ENCODE measurements at regions not wholly inside any gene's neighbourhood (a gene's known extent, or its start where the extent isn't known, plus 50 kb on each side); places are given as distances from the start of the nearest gene placed in this dataset.
"Not testable (repeated sequence)": the region's sequence is repeated elsewhere in the genome, so short reads cannot be mapped to it uniquely, and the experiment has no call there.

DNA sequence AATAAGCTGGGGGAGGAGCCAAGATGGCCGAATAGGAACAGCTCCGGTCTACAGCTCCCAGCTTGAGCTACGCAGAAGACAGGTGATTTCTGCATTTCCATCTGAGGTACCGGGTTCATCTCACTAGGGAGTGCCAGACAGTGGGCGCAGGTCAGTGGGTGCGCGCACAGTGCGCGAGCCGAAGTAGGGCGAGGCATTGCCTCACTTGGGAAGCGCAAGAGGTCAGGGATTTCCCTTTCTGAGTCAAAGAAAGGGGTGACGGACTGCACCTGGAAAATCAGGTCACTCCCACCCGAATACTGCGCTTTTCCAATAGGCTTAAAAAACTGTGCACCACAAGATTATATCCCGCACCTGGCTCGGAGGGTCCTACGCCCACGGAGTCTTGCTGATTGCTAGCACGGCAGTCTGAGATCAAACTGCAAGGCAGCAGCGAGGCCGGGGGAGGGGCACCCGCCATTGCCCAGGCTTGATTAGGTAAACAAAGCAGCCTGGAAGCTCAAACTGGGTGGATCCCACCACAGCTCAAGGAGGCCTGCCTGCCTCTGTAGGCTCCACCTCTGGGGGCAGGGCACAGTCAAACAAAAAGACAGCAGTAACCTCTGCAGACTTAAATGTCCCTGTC is 606.4 kb downstream of the TMA16 start:
- DNase-seq: not testable (repeated sequence)

DNA sequence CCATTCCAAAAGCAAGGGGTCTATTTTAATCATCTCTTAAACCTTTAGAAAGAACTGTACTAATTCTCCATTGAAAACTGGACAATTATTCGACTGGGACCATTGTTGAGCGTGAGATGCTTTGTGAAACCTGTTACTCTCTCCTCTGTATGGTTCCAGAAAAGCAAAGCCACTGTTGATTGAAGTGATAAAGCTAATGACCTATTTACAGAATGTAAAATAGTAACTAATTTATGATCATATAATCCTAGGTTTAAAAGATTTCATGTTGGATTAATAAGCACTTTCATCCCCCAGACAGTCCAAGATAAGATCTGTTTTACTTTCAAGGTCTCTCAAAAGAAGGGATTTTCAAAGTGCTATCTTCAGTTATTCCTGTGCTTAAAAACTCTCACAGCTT is 614.5 kb downstream of the TMA16 start:
- DNase-seq: no peak

DNA sequence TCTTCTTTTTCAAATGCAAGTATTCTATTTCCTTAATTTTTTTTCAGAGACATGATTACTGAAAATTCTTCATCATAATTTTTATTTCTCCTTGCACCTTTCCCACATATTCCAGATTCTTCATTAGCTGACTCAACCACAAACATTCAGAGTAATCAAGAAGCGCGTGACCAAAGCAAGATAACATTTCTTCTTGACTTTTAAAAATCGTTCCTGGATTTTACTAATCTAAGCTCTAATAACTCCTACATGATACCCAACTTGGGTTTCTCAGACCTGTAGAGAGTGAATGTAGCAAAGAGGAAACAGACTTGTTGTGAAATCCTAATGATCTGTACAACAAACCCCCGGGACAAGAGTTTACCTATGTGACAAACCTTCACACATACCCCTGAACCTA is 615.0 kb downstream of the TMA16 start:
- no peak for DNase-seq

DNA sequence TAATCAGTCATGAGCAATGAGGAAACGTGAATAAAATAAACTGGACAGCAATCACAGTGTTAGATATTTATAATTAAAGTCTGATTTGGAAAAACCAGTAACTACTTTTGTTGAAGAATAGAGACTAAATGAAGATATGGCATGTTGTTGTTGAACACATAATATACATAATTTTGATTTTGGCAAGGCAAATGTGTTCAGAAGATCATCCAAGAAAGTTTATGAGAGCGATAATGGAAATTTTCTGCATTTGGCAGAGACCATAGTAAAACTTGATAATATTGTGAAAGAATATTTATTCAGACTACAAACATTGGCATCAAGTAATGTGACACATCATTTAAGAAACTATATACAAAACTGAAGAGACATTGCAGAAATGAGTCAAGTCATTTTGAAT is 620.7 kb downstream of the TMA16 start:
- DNase-seq: no peak

DNA sequence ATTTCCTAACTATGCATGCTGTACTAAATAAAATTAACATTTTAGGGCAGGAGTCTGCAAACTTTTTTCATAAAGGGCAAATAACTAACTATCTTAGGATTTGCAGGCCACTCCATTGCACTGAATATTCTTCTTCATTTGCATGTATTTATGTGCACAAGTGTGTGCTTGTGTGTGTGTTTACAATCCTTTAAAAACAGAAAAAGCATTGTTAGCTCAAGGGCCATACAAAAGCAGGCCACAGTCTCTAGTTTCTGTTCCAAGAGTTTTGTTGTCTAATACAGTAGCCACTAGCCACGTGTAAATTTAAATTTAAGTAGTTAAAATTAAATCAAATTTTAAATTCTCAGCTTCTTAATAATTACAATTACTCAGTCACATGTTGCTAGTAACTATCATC is 621.8 kb downstream of the TMA16 start:
- DNase-seq: no peak

DNA sequence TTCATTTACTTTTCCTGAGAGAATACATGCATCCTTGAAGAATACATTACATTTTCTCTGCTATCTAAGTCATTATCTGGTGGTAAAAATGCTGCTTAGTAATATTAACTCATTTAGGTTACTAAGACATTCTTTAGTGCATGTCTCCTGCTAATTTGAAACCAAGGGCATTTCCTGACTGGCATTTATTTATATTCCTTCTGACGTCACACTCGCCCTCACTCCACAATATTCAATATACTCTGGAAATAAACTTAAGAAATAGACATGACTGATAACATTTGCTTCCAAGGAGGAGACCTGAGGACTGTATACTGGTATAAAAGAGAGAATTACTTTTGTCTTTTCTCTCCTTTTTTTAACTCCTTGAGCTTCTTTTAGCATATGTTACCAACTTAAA is 619.5 kb upstream of the SMIM31 start:
- no peak for DNase-seq

DNA sequence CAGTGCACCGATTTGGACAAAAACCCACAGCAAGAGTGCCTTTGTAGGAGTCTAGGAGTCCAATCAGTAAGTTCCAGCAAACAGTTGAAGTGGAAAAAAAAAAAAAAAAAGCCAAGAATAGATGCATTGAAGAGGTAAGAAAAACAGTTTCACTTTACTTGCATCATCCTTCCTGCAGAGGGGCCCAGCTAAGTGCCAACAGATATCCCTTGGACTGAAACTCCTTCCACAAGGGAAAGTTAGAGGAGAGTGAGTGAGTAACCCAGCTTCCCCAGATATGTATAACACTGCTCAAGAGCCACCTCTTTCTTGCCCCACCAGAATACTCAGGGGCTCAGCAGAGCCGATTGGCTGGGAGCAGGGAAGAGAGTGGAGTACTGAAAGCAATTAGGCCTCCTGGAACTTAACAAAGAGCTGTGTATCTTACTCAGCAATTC is 617.7 kb upstream of the SMIM31 start:
- DNase-seq: no peak

DNA sequence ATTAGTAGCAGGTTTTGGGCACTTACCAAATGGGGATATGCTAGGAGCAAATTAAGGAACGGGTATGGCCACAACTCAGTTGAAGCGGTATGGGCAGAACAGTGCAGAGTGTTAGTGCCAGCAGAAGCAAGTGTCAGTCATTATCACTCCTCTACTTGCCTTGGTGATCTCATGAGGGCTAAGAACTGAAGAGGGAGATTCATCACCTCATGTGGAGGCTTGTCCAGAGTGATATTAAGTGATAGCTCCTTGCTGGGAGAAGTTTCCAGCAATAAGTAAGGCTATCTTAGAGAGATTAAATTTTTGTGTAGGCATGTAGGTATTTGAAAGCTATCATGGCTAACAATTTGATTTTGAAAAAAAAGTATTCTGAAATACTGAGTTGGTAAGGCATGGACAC is 615.4 kb upstream of the SMIM31 start:
- DNase-seq: no peak

DNA sequence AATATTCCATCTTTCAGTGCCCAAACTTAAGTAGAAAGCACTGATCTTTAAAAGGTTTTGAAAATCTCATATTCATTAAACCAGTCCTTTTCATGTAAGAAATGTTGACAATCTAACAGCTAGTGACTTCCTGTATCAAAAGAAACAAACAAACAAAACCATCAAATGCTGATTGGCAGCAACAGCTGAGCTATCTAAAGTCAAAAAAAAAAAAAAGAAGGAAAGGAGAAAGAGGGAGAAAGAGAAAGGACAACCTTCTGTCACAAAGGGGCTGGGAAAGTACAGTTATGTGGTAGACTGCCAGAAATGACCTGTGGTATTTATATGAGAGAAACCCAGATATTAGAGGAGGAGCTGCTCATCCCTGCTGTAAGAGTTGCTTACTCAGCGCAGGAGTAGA is 614.6 kb upstream of the SMIM31 start:
- no peak for DNase-seq

DNA sequence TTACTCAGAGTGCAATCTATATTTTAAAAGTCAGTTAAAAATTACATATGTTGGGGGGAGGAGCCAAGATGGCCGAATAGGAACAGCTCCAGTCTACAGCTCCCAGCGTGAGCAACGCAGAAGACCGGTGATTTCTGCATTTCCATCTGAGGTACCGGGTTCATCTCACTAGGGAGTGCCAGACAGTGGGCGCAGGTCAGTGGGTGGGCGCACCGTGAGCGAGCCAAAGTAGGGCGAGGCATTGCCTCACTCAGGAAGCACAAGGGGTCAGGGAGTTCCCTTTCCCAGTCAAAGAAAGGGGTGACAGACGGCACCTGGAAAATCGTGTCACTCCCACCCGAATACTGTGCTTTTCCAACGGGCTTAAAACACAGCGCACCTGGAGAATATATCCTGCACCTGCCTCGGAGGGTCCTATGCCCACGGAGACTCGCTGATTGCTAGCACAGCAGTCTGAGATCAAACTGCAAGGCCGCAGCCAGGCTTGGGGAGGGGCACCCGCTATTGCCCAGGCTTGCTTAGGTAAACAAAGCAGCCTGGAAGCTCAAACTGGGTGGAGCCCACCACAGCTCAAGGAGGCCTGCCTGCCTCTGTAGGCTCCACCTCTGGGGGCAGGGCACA is 612.1 kb upstream of the SMIM31 start:
- not testable (repeated sequence) for DNase-seq

DNA sequence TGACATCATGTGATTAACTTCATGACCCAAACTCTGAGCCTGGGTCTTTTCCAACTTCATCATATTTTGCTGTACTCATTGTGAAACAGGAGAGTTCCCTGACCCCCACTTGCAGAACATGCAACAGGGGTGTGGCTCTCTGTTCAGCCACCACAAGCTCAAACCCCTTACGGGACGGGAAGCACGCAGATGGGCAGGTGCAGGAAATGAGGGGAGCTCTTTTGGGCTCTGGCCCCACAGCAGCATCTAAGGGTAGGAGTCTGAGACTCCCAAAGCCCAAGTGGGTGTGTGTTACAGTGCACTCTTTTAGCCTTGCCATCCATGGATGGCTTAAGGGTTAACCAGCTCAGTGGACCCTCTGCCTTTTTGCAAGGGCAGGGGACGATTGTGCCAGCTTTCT is 599.5 kb upstream of the SMIM31 start:
- DNase-seq: no peak

DNA sequence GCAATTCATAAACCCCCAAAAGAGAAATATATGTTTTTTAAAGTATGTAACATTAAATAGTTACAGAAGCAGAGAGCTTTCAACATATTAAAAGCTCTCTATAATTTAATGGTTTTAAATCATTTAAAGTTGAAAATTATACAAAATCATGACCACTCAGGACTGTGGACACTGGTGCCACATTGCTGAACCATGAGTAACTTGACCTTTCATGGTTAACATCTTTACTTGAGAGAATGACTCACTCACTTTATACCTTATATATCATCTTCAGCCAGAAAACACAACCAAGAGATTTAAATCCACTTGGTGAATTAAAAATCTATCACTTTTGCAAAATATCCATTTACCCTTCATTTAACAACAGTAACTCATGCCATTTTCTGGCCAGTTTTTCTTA is 584.3 kb upstream of the SMIM31 start:
- DNase-seq: no peak

DNA sequence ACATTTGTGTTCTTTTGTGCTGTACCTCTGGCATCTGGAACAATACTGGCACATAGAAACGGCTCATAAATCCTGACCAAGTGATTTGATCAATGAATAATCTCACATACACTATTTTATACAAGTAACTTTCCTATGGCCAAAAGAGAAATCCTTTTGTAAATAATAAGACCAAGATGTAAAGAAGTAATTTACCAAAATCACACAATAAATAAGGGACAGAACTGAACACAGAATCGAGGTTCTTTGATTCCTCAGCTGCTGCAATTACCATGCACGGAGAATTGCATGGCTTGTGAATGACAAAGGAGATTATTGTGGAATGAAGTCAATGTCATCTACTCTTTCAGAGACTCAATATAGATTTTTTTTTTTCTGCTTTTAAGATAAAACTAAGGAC is 576.8 kb upstream of the SMIM31 start:
- DNase-seq: no peak

DNA sequence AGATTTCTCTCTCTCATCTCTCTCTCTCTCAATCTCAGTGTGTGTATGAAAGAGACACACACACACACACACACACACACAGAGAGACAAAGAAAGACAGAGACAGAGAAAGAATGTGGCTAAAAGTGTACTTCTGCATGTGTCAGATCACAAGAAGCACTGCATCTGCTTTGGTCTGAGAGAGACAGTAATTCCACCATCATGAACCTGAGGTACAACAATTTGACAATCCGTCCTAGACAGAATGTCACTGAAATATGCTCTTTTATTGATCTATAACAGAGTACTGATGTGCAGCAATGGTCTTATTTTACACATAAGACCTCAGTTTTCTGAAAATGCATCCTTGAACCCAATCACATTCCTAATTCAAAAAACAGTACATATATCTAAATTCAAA is 576.2 kb upstream of the SMIM31 start:
- DNase-seq: no peak

DNA sequence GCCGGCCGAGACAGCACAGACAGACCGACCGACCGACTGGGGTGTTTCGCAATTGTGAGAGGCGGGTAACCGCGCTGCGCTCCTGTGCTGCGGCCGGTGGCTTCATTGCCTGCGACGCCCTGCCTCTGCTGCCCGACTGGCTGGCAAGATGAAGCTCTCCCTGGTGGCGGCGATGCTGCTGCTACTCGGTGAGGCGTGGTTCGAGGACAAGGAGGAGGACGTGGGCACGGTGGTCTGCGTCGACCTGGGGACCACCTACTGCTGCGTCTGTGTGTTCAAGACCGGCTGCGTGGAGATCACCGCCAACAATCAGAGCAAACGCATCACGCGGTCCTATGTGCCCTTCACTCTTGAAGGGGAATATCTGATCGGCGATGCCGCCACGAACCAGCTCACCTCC is 565.7 kb upstream of the SMIM31 start:
- DNase-seq: no peak

DNA sequence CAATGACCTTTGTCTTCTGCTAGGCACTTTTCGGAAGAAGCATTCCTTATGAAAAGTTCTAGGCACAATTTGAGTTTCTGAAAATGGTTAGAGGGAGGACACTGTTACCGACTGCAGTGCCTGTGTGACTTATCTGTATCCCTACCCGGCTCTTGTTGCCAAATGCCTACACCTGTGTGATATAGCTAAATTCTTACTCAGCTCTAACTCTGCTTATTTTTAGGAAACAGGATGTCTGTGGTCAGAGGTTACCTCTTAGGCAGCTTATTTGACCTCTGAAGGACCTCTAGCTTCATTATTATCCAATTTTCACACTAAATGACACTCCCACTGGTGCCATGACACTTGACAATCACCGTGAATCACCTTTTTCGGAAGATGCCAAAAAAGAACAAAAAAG is 561.1 kb upstream of the SMIM31 start:
- no peak for DNase-seq

DNA sequence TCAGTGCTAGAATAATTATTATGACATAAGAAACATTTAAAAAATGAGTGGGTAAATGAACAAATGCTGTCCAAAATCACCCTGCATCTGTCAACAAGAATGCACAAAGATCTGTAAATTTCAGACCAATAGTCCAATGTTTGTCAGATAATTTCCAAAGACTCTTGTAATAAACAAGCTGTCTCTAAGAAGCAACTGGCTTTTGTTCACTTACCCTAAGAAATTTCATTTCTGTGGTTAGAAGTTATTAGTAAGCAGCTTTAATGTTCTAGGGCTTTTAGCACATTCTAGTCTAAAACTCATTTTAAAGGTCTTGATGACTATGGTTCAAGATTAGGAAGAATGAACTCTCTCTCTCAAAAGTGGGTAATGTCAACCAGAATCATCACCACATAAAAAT is 560.3 kb upstream of the SMIM31 start:
- DNase-seq: no peak

DNA sequence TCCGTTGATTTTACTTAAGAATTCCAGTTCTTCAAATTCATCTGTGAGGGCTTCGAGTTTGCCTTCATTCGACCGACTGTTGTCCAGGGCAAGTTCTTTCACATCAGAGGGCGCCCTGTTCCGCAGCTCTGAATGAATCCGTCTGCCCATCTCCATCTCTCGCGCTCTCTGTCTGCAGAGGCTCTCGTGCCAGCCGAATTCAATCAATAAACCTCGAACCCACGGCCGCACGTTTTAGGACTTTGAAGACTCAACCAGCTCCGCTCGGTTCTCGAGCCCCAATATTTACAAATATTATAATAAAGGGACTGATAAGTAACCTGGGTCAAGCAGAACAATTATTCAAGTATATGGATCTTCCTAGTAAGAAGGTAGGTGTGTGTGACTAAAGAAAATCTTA is 556.4 kb upstream of the SMIM31 start:
- no peak for DNase-seq

DNA sequence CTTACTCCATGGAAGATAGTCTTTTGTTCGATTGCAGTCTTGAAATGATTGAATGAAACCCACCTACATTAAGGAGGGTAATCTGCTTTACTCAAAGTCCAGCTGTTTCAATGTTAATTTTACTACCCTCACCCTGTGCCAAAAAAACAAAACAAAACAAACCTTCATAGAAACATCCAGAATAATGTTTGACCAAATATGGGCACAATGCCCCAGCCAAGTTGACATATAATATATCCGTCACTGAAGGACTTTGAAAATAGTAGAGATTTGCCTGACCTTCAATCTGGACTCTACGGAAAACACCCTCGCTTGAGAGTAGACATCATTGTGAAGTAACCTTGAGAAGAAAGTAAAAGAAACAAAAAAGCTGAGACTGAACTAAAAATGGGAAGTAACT is 550.5 kb upstream of the SMIM31 start:
- no peak for DNase-seq

DNA sequence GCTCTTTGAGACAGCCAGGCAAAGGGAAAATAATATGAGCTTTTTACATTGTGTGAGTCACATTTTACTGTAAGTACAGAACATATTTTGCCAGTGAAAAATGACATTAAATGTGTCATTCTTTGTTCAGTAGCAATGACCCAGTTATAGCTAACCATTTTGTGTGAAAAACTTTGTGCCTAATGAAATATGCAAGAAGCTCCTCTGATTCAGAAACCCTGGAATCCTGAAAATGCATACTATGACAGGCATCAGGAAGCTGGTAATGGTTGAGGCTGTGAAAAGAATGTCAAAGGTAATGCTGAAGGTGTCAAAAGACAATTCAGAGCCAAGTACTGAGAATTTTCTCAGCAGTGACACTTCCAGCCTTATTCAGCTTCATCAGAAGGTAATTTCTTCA is 549.5 kb upstream of the SMIM31 start:
- DNase-seq: no peak

DNA sequence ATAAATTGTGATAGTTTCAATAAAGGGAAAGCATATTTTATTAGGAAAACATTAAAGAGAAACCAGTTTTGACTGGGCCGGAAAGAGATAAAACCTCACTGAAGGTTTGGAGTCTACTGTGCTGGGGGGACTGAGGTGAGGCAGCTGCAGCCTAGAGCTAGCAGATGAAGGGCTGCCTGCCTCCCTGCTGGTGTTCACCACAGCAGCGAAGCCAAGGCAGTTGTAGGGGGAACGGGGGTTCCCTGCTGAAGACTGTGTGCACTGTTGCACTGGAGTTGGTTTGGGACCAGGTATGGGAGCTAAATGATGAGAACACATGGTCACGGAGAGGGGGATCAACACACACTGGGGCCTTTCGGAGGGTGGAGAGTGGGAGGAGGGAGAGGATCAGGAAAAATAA is 546.5 kb upstream of the SMIM31 start:
- no peak for DNase-seq

DNA sequence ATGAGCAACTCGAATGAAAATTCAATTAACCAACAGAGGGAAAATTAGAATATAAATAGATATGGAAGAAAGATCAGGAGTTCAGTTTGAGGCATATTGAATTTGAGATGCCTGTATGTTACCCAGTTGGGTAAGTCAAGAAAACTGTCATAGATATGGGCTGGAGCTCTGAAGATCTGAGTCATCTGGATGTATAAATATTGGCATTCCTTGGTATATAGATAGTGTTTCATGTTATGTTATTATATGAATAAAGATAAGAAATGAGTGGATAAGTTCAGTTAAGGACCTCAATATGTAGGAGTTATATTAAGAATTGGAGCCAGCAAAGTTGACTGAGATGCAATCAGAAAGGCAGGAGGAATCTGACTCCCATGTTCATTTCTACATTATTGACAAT is 543.6 kb upstream of the SMIM31 start:
- DNase-seq: no peak

DNA sequence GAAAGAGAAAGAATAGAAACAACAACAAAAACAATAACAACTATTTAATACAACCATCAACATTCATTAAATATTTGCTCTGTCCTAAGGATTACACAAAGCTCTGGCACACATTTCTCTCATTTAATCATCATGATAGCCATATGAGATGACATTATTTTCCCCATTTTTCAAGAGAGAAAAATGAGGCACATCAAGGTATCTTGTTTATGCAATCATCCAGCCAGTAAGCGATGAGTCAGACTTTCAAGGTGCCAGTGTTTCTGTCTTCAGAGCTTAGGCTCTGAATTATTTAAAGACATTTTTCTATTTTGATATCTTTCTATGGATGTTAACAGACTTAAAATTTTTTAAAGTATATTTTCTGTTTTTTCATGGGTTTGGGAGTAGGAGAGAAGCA is 541.8 kb upstream of the SMIM31 start:
- no peak for DNase-seq

DNA sequence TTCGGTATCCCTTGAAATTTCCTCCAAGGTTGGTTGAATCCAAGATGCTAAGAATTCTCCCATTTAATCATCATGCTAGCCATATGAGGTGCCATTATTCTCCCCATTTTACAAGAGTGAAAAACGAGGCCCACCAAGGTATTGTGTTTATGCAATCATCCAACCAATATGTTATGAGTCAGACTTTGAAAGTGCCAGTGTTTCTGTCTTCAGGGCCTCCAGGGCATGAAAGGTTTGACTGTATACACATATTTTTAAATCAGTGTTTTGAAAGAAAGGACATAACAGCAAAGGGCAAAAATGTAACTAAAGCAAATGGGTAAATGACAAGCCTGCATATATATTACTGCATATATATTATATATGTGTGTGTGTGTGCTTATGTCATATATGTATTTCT is 541.2 kb upstream of the SMIM31 start:
- DNase-seq: no peak

DNA sequence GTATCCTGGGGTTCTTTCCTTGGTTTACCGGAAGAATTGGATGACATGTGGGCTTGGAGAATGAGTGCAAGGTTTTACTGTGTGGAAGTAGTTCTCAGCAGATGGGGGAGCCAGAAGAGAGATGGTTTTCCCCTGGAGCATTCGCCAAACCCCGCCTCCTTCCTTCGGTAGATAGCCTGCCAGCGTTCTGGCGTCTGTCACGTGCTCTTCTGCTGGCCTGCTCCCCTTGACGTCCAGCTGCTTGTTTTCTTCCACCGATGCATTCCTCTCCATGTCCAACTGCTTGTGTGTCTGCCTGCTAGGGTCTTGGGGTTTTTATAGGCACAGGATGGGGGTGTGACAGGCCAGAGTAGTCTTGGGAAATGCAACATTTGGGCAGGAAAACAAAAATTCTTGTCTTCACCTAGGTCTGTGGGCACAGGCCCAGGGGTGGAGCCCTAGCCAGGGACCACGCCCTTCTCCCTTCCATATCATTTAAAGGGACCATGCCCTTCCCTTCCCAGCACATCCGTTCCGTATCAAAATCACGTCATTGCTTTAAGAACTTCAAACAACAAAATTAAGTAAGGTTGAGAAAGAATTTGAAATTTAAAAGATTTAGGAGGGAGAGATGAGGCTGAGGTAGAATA is 538.7 kb upstream of the SMIM31 start:
- no peak for DNase-seq

Measured in suppressor macrophage (primary cell).